ENCODE measurements at regions not wholly inside any gene's neighbourhood (a gene's known extent, or its start where the extent isn't known, plus 50 kb on each side); places are given as distances from the start of the nearest gene placed in this dataset.

- TF ChIP-seq EZH2 (IDR thresholded peaks at IDR 0.05) (no peak), POLR2AphosphoS5 (IDR thresholded peaks at IDR 0.05; ENCODE audit: borderline replicate concordance, low read depth, low read length) (no peak)
These were observed 113.1 kb downstream of the POLR2M start for GRCh38 chr15:57819646-57820045.
